OCI-LY3 (cell line): ENCODE measurements at regions not wholly inside any gene's neighbourhood (a gene's known extent, or its start where the extent isn't known, plus 50 kb on each side); places are given as distances from the start of the nearest gene placed in this dataset.

Experiments used
- EZH2phosphoT487 ChIP-seq: fragments of 200-600 bp; shearing (Covaris generic); IDR thresholded peaks from 2 replicates; pipeline ENCODE4 v1.6.1; 2018; ENCODE audit warnings: antibody characterized with exemption, mixed run types, low read depth
- TF ChIP-seq, protein P1 (sequence below): fragments of 200-600, 300-600 bp; sonication (generic); IDR thresholded peaks from 2 replicates; pipeline ENCODE4 v1.5.1; 2014; ENCODE audit warnings: antibody characterized with exemption, low read length, low read depth

DNA sequence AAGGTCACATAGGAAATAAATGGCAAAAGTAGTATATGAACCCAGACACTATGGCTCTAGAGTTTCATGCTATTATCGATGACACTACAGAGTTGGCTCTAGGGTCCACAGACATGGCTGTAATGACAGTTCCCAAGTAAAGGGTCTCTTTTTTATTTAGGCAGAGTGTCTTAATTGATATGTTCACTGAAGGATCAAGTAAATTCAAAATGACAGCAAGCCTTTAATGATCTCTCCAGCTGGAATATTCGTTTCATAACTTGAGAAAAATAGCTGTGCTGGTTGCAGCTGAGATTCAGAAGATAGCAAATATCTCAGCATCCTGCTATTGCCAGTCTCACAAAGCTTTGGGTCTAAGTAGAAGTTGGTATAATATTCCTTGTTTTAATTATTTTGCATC is 333.6 kb upstream of the MAGI2 start:
- TF ChIP-seq, protein P1, sequence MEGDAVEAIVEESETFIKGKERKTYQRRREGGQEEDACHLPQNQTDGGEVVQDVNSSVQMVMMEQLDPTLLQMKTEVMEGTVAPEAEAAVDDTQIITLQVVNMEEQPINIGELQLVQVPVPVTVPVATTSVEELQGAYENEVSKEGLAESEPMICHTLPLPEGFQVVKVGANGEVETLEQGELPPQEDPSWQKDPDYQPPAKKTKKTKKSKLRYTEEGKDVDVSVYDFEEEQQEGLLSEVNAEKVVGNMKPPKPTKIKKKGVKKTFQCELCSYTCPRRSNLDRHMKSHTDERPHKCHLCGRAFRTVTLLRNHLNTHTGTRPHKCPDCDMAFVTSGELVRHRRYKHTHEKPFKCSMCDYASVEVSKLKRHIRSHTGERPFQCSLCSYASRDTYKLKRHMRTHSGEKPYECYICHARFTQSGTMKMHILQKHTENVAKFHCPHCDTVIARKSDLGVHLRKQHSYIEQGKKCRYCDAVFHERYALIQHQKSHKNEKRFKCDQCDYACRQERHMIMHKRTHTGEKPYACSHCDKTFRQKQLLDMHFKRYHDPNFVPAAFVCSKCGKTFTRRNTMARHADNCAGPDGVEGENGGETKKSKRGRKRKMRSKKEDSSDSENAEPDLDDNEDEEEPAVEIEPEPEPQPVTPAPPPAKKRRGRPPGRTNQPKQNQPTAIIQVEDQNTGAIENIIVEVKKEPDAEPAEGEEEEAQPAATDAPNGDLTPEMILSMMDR: no peak
- TF ChIP-seq EZH2phosphoT487: no peak
